ENCODE measurements at regions not wholly inside any gene's neighbourhood (a gene's known extent, or its start where the extent isn't known, plus 50 kb on each side); places are given as distances from the start of the nearest gene placed in this dataset.
"Not testable (repeated sequence)": the region's sequence is repeated elsewhere in the genome, so short reads cannot be mapped to it uniquely, and the experiment has no call there.

DNA sequence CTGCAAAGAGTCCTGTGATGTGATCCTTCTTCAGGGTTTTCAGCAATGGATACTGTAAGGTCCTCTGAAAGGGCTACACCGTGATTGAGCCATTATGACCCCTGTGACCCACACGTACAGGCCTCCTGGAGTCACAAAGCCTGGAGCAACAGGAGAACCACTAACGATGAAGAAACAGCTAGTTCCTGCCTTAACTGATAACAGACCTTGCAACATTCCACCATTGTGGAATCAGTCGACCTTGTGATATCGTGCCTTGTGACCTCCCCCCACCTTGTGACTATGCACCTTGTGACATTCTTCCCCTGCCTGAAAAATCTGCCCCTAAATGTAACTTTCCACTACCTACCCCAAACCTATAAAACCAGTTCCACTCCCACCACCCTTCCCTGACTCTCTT lies 1235.4 kb downstream of the OTOL1 start:
- H3K27me3 Mint-ChIP-seq, H3K4me1 Mint-ChIP-seq, H3K4me3 Mint-ChIP-seq, H3K27ac Mint-ChIP-seq, H3K36me3 Mint-ChIP-seq: not testable (repeated sequence)
- H3K9me3 Mint-ChIP-seq: peaks cover 4 to 11% (median 8%) of the 10 kb centered on the region in 3 donors

DNA sequence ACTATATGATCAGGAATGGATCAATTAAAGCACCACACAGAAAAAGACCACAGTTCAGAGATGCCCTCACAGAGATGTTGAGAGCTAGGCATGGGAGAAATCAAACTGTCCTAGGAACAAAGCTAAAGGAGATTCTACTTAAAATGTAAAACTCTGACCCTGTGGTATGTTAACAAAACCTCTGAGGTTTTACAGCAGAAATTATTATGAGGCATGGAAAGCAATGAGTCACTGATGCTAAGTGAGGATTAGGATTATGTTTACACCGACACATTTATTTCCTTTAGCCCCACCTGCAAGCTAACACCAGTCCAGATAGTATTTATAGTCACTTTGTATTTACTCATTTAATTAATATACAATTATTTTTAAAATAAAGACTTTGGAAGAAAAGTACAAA lies 1242.2 kb downstream of the OTOL1 start:
- H3K4me1 Mint-ChIP-seq: no peaks in the 10 kb centered on the region
- no peak overlapping the region for H3K4me3 Mint-ChIP-seq
- H3K36me3 Mint-ChIP-seq: no peaks in the 10 kb centered on the region
- H3K9me3 Mint-ChIP-seq: peaks cover 2 to 7% (median 3%) of the 10 kb centered on the region in 3 donors
- H3K27ac Mint-ChIP-seq: no peak overlapping the region
- H3K27me3 Mint-ChIP-seq: no peaks in the 10 kb centered on the region

DNA sequence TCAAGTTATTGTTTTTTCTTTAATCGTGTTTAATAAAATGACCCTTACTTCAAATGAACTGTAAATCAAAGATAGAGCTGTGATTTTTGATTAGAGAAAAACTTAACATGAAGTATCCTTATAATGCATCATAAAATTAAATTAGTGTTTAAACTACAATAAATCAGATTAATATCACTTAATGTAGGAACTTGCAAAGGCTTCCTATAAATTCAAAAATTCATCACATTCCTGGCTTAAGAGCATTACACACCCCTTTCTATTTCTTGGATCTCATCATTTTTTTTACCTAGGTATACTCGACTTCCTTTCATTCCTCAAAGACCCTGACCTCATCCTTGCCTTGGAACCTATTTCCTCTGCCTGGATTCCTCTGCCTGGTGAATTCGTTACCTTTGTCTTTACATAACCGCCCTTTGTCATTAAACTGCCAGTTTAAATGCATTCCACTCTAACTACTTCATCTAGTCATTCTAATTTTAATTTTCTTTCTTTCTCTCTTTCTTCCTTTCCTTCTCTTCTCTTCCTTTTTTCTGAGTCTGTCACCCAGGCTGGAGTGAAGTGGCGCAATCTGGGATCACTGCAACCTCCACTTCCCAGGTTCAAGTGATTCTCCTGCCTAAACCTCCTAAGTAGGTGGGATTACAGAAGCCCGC lies 1244.5 kb downstream of the OTOL1 start:
- no peak overlapping the region for H3K27ac Mint-ChIP-seq
- no peak overlapping the region for H3K4me3 Mint-ChIP-seq
- no peaks in the 10 kb centered on the region for H3K36me3 Mint-ChIP-seq
- peaks cover 0 to 7% (median 3%) of the 10 kb centered on the region in 3 donors for H3K9me3 Mint-ChIP-seq
- H3K4me1 Mint-ChIP-seq: no peaks in the 10 kb centered on the region
- H3K27me3 Mint-ChIP-seq: no peaks in the 10 kb centered on the region

DNA sequence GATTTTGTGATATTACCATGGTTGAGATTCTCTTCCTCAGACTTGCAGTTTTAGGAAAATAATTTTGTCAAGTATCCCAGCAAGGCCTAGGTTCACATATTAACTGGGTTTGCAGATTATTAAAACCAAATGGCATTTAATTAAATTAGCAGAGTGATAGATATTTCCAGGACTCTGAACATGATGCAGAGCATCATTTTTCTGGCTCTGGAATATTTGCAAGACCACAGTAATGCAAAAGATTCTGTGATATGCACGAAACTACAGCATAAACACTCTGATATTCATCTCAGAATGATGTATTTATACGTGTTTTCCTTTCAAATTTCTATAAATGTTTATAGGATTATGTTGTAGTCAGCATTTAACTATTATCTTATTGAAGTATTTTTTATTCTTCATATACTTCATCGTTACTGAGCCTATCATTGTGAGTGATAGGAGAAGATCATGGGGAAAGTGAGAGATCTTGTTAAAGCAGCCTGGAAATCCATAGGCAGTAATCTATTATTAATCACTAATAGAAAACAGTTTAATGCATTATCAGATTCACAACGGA lies 1245.6 kb downstream of the OTOL1 start:
- no peaks in the 10 kb centered on the region for H3K36me3 Mint-ChIP-seq
- H3K9me3 Mint-ChIP-seq: peaks cover 0 to 7% (median 3%) of the 10 kb centered on the region in 3 donors
- H3K4me1 Mint-ChIP-seq: no peaks in the 10 kb centered on the region
- no peaks in the 10 kb centered on the region for H3K27me3 Mint-ChIP-seq
- H3K4me3 Mint-ChIP-seq: no peak overlapping the region
- H3K27ac Mint-ChIP-seq: no peak overlapping the region

DNA sequence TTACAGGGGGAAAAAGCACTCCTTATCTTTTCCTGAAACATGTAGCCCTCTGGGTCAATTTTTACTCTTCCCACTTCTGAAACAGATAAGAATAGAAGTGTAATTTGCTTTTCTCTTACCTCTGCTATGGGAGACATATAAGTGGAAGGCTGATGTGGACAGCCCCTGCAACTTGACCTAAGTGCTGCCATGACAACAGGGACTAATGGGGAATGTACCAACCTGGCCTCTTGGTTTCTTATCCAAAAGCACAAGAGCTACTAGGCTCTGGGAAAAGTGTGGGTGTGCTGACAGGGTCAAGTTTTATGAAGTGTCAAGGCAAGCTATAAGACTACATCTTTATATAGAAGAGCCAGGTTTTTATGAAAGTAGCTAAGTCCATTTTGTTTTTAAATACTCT lies 1246.5 kb downstream of the OTOL1 start:
- Mint-ChIP-seq H3K9me3 (peaks cover 0 to 10% (median 3%) of the 10 kb centered on the region in 3 donors), H3K27me3 (no peaks in the 10 kb centered on the region), H3K36me3 (no peaks in the 10 kb centered on the region), H3K4me1 (no peaks in the 10 kb centered on the region), H3K27ac (no peak overlapping the region), H3K4me3 (no peak overlapping the region)

DNA sequence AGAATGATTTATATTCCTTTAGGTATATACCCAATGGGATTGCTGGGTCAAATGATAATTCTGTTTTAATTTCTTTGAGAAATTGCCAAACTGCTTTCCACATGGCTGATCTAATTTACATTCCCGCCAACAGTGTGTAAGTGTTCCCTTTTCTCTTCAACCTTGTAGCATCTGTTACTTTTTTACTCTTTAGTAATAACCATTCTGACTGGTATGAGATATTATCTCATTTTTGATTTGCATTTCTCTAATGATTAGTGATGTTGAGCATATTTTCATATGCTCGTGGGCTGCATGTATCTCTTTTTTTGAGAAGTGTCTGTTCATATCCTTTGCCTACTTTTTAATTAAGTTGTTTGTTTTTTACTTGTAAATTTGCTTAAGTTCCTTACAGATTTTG lies 1264.2 kb downstream of the OTOL1 start:
- Mint-ChIP-seq H3K9me3 (peaks cover 3 to 6% (median 4%) of the 10 kb centered on the region in 3 donors), H3K27ac (no peak overlapping the region), H3K4me1 (no peaks in the 10 kb centered on the region), H3K4me3 (no peak overlapping the region), H3K27me3 (no peaks in the 10 kb centered on the region), H3K36me3 (no peaks in the 10 kb centered on the region)

DNA sequence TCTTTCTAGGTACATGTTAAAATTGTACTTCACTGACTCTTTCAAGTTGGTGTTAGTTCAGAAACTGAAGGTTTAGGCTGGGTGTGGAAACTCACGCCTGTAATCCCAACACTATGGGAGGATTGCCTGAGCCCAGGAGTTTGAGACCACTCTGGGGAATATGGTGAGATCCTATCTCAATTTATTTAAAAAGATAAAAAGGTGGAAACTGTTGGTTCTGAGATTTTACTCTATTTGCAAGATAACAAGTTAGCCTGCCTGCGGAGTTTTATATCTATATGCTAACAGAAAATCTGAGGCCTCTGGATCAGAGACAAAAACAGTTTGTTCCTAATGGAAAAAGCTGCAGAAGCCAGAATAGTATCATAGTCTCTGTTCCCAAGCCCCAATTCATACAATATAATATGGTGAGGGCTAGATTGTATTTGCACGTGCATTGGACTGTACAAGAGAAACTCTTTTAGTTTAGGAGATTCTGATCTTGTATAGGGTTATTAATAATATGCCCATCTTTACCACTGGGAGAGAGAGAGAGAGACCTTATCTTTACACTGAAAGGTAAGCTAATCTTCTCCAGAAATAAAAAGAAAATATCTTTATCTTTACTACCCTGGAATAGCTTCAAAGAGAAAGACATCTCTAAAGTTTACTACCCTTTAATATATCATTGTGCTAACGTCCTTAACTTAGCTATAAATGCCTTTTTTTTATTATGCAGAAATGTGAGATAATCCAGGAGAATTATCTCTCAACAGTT lies 1267.6 kb downstream of the OTOL1 start:
- no peaks in the 10 kb centered on the region for H3K4me1 Mint-ChIP-seq
- H3K36me3 Mint-ChIP-seq: no peaks in the 10 kb centered on the region
- H3K4me3 Mint-ChIP-seq: no peak overlapping the region
- no peak overlapping the region for H3K27ac Mint-ChIP-seq
- no peaks in the 10 kb centered on the region for H3K27me3 Mint-ChIP-seq
- H3K9me3 Mint-ChIP-seq: peaks cover 0 to 4% (median 3%) of the 10 kb centered on the region in 3 donors

DNA sequence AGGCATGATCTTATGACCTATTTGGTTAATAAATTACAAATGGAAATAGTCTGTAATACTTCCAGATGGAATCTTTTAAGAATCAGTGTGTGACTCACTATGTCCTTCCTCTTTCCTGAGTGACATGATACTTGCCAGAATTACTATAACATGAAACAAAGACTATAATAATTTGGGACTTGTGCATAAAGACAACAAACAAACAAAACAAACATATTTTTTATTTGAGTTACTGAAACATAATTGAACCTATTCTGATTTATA lies 1268.1 kb downstream of the OTOL1 start:
- no peaks in the 10 kb centered on the region for H3K27me3 Mint-ChIP-seq
- H3K4me3 Mint-ChIP-seq: no peak overlapping the region
- H3K4me1 Mint-ChIP-seq: no peaks in the 10 kb centered on the region
- no peaks in the 10 kb centered on the region for H3K36me3 Mint-ChIP-seq
- peaks cover 0 to 4% (median 3%) of the 10 kb centered on the region in 3 donors for H3K9me3 Mint-ChIP-seq
- H3K27ac Mint-ChIP-seq: no peak overlapping the region

DNA sequence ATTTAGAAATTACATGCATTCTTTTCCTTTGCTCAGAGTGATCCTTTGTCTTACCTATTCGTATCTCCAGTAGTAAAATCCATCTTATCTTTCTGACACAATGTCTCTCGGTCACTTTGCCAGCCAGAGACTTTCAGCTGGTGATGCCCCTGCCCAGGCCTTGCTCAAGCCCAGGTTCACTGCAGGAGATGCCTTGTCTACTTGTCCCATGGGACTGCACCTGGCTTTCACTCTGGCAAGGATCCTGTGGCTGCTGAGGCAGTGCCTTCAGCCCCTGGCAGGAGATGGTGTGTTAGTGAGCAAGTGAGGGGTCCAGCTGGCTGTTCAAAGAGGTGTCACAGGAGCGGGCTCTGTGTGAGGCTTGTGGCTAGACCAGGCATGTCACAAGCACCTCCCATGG lies 1268.9 kb downstream of the OTOL1 start:
- peaks cover 0 to 4% (median 3%) of the 10 kb centered on the region in 3 donors for H3K9me3 Mint-ChIP-seq
- H3K27ac Mint-ChIP-seq: no peak overlapping the region
- H3K36me3 Mint-ChIP-seq: no peaks in the 10 kb centered on the region
- H3K4me1 Mint-ChIP-seq: no peaks in the 10 kb centered on the region
- H3K27me3 Mint-ChIP-seq: no peaks in the 10 kb centered on the region
- H3K4me3 Mint-ChIP-seq: no peak overlapping the region

DNA sequence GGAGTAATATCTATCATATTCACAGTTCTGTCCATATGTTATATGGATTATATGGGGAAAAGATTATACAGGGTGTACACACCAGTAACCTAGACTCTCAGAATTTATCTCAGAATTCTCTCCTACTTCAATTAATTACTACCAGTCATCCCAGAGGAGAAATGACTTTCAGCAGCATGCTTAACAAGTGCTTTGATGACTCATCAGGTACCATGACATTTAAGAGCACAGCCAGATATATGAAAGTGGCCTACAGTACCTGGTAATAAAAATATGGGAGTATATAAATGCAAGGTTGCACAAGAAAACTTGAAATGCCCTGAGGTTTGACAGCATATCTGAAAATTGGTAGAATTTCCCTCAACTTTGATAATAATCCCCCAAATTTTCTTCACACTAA lies 1273.0 kb downstream of the OTOL1 start:
- H3K27ac Mint-ChIP-seq: no peak overlapping the region
- peaks cover 0 to 1% (median 0%) of the 10 kb centered on the region in 3 donors for H3K4me1 Mint-ChIP-seq
- no peak overlapping the region for H3K4me3 Mint-ChIP-seq
- H3K27me3 Mint-ChIP-seq: no peaks in the 10 kb centered on the region
- H3K9me3 Mint-ChIP-seq: peaks cover 0 to 7% (median 4%) of the 10 kb centered on the region in 3 donors
- no peaks in the 10 kb centered on the region for H3K36me3 Mint-ChIP-seq

DNA sequence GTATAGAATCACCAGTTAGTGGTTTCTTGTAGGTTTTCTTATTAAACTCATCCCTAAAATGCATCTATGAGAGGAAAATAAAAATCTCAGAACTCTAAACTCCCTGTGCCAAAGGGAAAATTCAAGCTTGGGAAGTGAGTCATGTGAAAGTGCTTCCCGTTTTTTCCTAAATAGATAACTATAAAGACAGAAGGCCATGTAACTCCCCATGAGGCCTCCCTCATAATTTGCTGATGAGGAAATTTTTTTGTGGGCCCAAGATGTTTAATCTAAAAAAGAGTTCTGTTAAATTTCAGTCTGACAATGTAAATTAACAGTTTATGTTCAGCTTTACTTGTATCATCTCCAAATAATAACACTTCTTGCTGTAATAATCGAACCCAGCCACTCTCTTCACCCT lies 1273.9 kb downstream of the OTOL1 start:
- Mint-ChIP-seq H3K36me3 (no peaks in the 10 kb centered on the region), H3K4me3 (no peak overlapping the region), H3K9me3 (peaks cover 0 to 7% (median 4%) of the 10 kb centered on the region in 3 donors), H3K4me1 (peaks cover 0 to 1% (median 0%) of the 10 kb centered on the region in 3 donors), H3K27me3 (no peaks in the 10 kb centered on the region), H3K27ac (no peak overlapping the region)

DNA sequence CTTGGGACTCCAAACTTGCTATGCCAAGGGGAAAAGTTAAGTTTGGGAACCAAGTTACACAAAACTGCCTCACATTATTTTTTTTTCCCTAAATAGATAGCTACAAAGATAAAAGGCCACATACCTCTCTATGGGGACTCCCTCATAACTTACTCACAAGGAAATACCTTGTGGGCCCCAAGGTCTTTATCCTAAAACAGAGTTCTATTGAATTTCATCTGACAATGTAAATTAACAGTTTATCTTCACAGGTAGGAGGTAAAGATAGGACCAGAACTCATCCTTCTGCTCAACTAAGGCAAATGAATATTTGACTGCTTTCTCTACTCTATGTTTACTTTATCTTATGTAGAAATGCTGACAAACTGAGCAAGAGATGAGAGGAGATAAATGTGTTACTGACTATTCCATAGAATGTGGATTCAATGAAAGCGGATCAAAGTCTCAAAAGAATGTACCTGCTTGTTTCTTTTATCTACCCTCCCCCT lies 1278.0 kb downstream of the OTOL1 start:
- no peaks in the 10 kb centered on the region for H3K27me3 Mint-ChIP-seq
- H3K36me3 Mint-ChIP-seq: no peaks in the 10 kb centered on the region
- H3K4me1 Mint-ChIP-seq: peaks cover 0 to 1% (median 0%) of the 10 kb centered on the region in 3 donors
- no peak overlapping the region for H3K27ac Mint-ChIP-seq
- H3K9me3 Mint-ChIP-seq: peaks cover 0 to 7% (median 2%) of the 10 kb centered on the region in 3 donors
- H3K4me3 Mint-ChIP-seq: no peak overlapping the region

DNA sequence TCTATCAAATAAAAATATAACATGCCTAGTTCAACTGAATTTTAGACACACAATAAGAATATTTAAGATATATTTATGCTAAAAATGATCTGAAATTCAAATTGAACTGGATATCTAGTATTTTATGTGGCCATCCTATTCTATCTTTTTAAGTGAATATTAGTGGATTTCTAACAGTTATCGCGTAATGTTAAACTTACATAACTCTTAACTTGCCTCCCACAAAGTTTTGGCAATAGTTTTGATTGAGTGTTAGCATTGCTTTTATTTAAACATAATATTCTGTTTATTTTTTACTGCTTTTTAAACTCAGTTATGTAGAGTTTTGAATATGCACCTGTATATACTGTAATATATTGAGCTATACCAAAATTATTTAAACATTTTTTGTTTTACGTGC lies 1279.5 kb downstream of the OTOL1 start:
- H3K4me3 Mint-ChIP-seq: no peak overlapping the region
- no peak overlapping the region for H3K27ac Mint-ChIP-seq
- H3K27me3 Mint-ChIP-seq: no peaks in the 10 kb centered on the region
- H3K4me1 Mint-ChIP-seq: peaks cover 0 to 1% (median 0%) of the 10 kb centered on the region in 3 donors
- peaks cover 0 to 4% (median 2%) of the 10 kb centered on the region in 3 donors for H3K9me3 Mint-ChIP-seq
- no peaks in the 10 kb centered on the region for H3K36me3 Mint-ChIP-seq

DNA sequence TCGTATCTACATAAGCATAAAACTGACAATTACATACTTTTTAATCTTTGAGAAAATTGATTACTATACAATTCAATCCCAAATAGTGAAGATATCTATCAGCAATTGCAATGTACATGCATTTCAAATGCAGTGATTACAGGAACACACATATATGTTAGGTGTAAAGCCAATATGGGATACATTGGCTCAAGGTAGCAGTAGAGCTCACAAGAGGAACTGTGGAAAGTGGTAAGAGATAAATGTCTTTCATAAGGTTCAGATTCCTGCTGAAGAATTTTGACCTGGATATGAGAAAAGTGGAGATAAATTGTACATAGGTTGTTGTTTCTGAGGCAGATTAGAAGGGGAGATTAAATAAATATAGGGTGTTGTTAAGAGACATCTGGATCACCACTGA lies 1280.5 kb downstream of the OTOL1 start:
- no peak overlapping the region for H3K4me3 Mint-ChIP-seq
- H3K27me3 Mint-ChIP-seq: no peaks in the 10 kb centered on the region
- peaks cover 0 to 2% (median 0%) of the 10 kb centered on the region in 3 donors for H3K9me3 Mint-ChIP-seq
- H3K36me3 Mint-ChIP-seq: no peaks in the 10 kb centered on the region
- no peak overlapping the region for H3K27ac Mint-ChIP-seq
- H3K4me1 Mint-ChIP-seq: peaks cover 0 to 1% (median 0%) of the 10 kb centered on the region in 3 donors

DNA sequence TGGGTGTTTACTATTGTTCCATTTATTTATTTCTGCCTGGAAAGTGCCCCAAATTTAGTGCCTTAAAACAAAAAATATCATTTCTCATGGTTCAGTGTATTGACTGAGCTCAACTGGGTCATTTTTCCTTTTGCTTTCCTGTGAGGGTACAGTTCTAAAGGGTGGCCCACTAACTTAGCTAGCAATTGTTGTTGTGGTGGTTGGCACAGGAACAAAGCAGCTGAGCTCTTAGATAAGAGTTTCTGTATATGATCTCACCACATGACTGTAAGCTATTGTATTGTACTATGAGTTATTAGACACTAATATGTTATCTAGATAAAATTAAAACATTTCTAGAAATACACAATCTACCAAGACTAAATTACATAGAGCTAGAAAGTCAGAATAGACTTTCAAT lies 1283.7 kb downstream of the OTOL1 start:
- H3K9me3 Mint-ChIP-seq: peaks cover 0 to 3% (median 0%) of the 10 kb centered on the region in 3 donors

DNA sequence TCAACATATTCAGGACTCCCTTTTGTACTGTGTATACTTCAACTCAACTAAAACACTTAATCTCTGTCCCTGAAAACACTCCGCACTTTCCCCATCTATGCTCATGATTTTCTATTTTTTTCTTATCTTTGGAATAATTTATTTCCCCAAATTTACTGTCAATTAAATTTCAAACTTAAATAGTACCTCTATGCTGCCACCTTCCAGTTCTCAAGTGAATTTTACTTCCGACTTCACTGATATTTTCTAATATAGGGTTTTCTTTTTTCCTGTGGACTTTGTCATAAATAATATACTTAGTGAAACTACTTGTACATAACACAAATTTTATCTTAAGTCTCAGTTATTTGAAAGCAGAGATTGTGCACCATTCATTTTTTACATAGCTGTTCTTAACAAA lies 1303.3 kb downstream of the OTOL1 start:
- Mint-ChIP-seq H3K27ac (no peak overlapping the region), H3K9me3 (peaks cover 0 to 9% (median 0%) of the 10 kb centered on the region in 3 donors), H3K4me1 (no peaks in the 10 kb centered on the region), H3K36me3 (no peaks in the 10 kb centered on the region), H3K27me3 (no peaks in the 10 kb centered on the region), H3K4me3 (no peak overlapping the region)

More for the DNA sequence above, 1283.7 kb downstream of the OTOL1 start:
- no peak overlapping the region for H3K27ac Mint-ChIP-seq
- H3K4me1 Mint-ChIP-seq: no peaks in the 10 kb centered on the region
- H3K27me3 Mint-ChIP-seq: no peaks in the 10 kb centered on the region
- no peak overlapping the region for H3K4me3 Mint-ChIP-seq
- no peaks in the 10 kb centered on the region for H3K36me3 Mint-ChIP-seq
